Left ventricle myocardium inferior (tissue), 1 donor: ENCODE measurements at regions not wholly inside any gene's neighbourhood (a gene's known extent, or its start where the extent isn't known, plus 50 kb on each side); places are given as distances from the start of the nearest gene placed in this dataset.
"Not testable (repeated sequence)": the region's sequence is repeated elsewhere in the genome, so short reads cannot be mapped to it uniquely, and the experiment has no call there.

Experiments
- DNase-seq: peaks from one replicate; pipeline ENCODE4 v3.0.0-alpha.2; 2020
- H3K27ac ChIP-seq: fragments of 200-600 bp; replicated peaks from 2 replicates; pipeline ENCODE4 v1.8.0; 2021
- H3K27me3 ChIP-seq: fragments of 200-600 bp; 2 replicates; pipeline ENCODE4 v1.8.0; 2021; ENCODE audit warnings: low read depth
- H3K36me3 ChIP-seq: fragments of 200-600 bp; 2 replicates; pipeline ENCODE4 v1.8.0; 2021
- H3K4me1 ChIP-seq: fragments of 200-600 bp; 2 replicates; pipeline ENCODE4 v1.8.0; 2021
- H3K4me3 ChIP-seq: fragments of 200-600 bp; 2 replicates; pipeline ENCODE4 v1.8.0; 2021; ENCODE audit warnings: mild to moderate bottlenecking, moderate library complexity
- H3K9me3 ChIP-seq: fragments of 200-600 bp; replicated peaks from 2 replicates; pipeline ENCODE4 v1.8.0; 2021
- CTCF ChIP-seq: fragments of 200-600 bp; IDR thresholded peaks from 2 replicates; pipeline ENCODE4 v1.8.0; 2021; ENCODE audit warnings: antibody characterized with exemption, mild to moderate bottlenecking, borderline replicate concordance
- intact Hi-C: fragments of 100-400 bp; cut with micrococcal nuclease; formaldehyde crosslinking; loops from one replicate; pipeline ENCODE4 v1.11.0; 2022
- donor health status: DM: no; HTN: yes; CAD: no; lungs with severe emphysema.

- DNase-seq, result no peak
- TF ChIP-seq CTCF, result no peak
- no peaks in the 10 kb centered on the region for H3K4me1 ChIP-seq
- intact Hi-C loops, result no loop called here
- H3K4me3 ChIP-seq, result no peak overlapping the region
- no peaks in the 10 kb centered on the region for H3K36me3 ChIP-seq
- H3K27ac ChIP-seq, result no peak overlapping the region
- H3K9me3 ChIP-seq, result peaks cover 6% of the 10 kb centered on the region
- H3K27me3 ChIP-seq, result no peaks in the 10 kb centered on the region
Observed at GRCh38 chr6:156194981-156195380, 582.2 kb upstream of the ARID1B start.

GRCh38 chr6:156193381-156193780 lies 583.8 kb upstream of the ARID1B start:
- intact Hi-C loops, result no loop called here
- H3K4me1 ChIP-seq, result no peaks in the 10 kb centered on the region

GRCh38 chr6:156191895-156192294 lies 585.3 kb upstream of the ARID1B start:
- intact Hi-C loops, result no loop called here
- H3K9me3 ChIP-seq, result peaks cover 6% of the 10 kb centered on the region
- no peaks in the 10 kb centered on the region for H3K36me3 ChIP-seq
- DNase-seq, result no peak
- no peaks in the 10 kb centered on the region for H3K27me3 ChIP-seq
- H3K27ac ChIP-seq, result no peak overlapping the region
- no peak for TF ChIP-seq CTCF
- no peaks in the 10 kb centered on the region for H3K4me1 ChIP-seq
- no peak overlapping the region for H3K4me3 ChIP-seq

More at GRCh38 chr6:156193381-156193780, 583.8 kb upstream of the ARID1B start:
- no peaks in the 10 kb centered on the region for H3K27me3 ChIP-seq
- H3K9me3 ChIP-seq, result peaks cover 6% of the 10 kb centered on the region
- no peaks in the 10 kb centered on the region for H3K36me3 ChIP-seq
- TF ChIP-seq CTCF, result no peak
- no peak for DNase-seq
- H3K27ac ChIP-seq, result no peak overlapping the region
- H3K4me3 ChIP-seq, result no peak overlapping the region

- H3K27ac ChIP-seq, H3K36me3 ChIP-seq, H3K9me3 ChIP-seq, H3K4me3 ChIP-seq, DNase-seq, intact Hi-C loops, H3K27me3 ChIP-seq, H3K4me1 ChIP-seq: not testable (repeated sequence)
Observed at GRCh38 chr6:156191390-156191789, 585.8 kb upstream of the ARID1B start.

GRCh38 chr6:156190270-156190669 lies 586.9 kb upstream of the ARID1B start:
- H3K4me1 ChIP-seq, result no peaks in the 10 kb centered on the region
- no peak for DNase-seq

GRCh38 chr6:156189714-156190113 lies 587.5 kb upstream of the ARID1B start:
- H3K4me3 ChIP-seq, result no peak overlapping the region
- H3K27ac ChIP-seq, result no peak overlapping the region
- no peak for DNase-seq
- no peaks in the 10 kb centered on the region for H3K36me3 ChIP-seq
- no peaks in the 10 kb centered on the region for H3K9me3 ChIP-seq
- H3K27me3 ChIP-seq, result no peaks in the 10 kb centered on the region
- no peak for TF ChIP-seq CTCF
- intact Hi-C loops, result no loop called here
- H3K4me1 ChIP-seq, result no peaks in the 10 kb centered on the region

More at GRCh38 chr6:156190270-156190669, 586.9 kb upstream of the ARID1B start:
- H3K9me3 ChIP-seq, result no peaks in the 10 kb centered on the region
- no peak overlapping the region for H3K4me3 ChIP-seq
- TF ChIP-seq CTCF, result no peak
- H3K27ac ChIP-seq, result no peak overlapping the region
- H3K27me3 ChIP-seq, result no peaks in the 10 kb centered on the region
- no peaks in the 10 kb centered on the region for H3K36me3 ChIP-seq
- intact Hi-C loops, result no loop called here
